SK-N-SH treated with all-trans-retinoic acid at 6 μM for 48 hours (cell line): ENCODE measurements at regions not wholly inside any gene's neighbourhood (a gene's known extent, or its start where the extent isn't known, plus 50 kb on each side); places are given as distances from the start of the nearest gene placed in this dataset.

ENCODE experiments used
- PATZ1 ChIP-seq: fragments of 250-450 bp; sonication (Bioruptor Pico); IDR thresholded peaks from 2 replicates; pipeline ENCODE4 v1.8.0; 2020; ENCODE audit warnings: mild to moderate bottlenecking, moderate library complexity, borderline replicate concordance
- ZFP30 ChIP-seq: fragments of 450-650 bp; formaldehyde crosslinking; IDR thresholded peaks from 2 replicates; pipeline ENCODE4 v1.5.0; 2022; ENCODE audit warnings: mild to moderate bottlenecking, moderate library complexity
- ZNF8 ChIP-seq: fragments of 450-650 bp; formaldehyde crosslinking; IDR thresholded peaks from 2 replicates; pipeline ENCODE4 v1.5.0; 2020; ENCODE audit warnings: mild to moderate bottlenecking, moderate library complexity

- TF ChIP-seq ZFP30 (CRISPR knock-in tag) (no peak), ZNF8 (CRISPR knock-in tag) (no peak), PATZ1 (CRISPR knock-in tag) (no peak)
These were observed 344.9 kb downstream of the TSN start for GRCh38 chr2:122100346-122100745.
